Activated naive CD8-positive, alpha-beta T cell treated with anti-CD3 and anti-CD28 coated beads, Interleukin-2, amount 10 ng/mL, durations not matched to agents 7 days and 5 days (primary cell): ENCODE measurements at regions not wholly inside any gene's neighbourhood (a gene's known extent, or its start where the extent isn't known, plus 50 kb on each side); places are given as distances from the start of the nearest gene placed in this dataset.

Experiments
- ATAC-seq: fragments of 150-1000 bp; cut with Tn5 transposase; one replicate; pipeline ENCODE4 v1.10.0; 2021; ENCODE audit warnings: low read depth, moderate library complexity
- POLR2A ChIA-PET: fragments of 350-600 bp; sonication (Branson Sonifier 250); formaldehyde crosslinking; loops from one replicate; lab custom pipeline; 2021; ENCODE audit warnings: antibody characterized with exemption; lab: Charles Lee
- DNase-seq: peaks from one replicate; pipeline ENCODE4 v3.0.0; 2021
- H3K27ac Mint-ChIP-seq: one replicate; pipeline ENCODE4 v1.8.0; 2022; ENCODE audit warnings: mild to moderate bottlenecking, mixed read lengths
- H3K27me3 Mint-ChIP-seq: one replicate; pipeline ENCODE4 v1.8.0; 2022; ENCODE audit warnings: mild to moderate bottlenecking, moderate library complexity, mixed read lengths
- H3K36me3 Mint-ChIP-seq: one replicate; pipeline ENCODE4 v1.8.0; 2021; ENCODE audit warnings: mild to moderate bottlenecking, mixed read lengths
- H3K4me1 Mint-ChIP-seq: one replicate; pipeline ENCODE4 v1.8.0; 2021; ENCODE audit warnings: mixed read lengths
- H3K4me3 Mint-ChIP-seq: one replicate; pipeline ENCODE4 v1.8.0; 2022; ENCODE audit warnings: mild to moderate bottlenecking, moderate library complexity, mixed read lengths
- H3K9me3 Mint-ChIP-seq: one replicate; pipeline ENCODE4 v1.8.0; 2021; ENCODE audit warnings: mixed read lengths

GRCh38 chr16:86374603-86375130 lies 135.7 kb upstream of the FOXF1 start:
- Mint-ChIP-seq H3K4me1 (no peaks in the 10 kb centered on the region), H3K4me3 (no peak overlapping the region), H3K9me3 (no peaks in the 10 kb centered on the region), H3K36me3 (no peaks in the 10 kb centered on the region), H3K27me3 (no peaks in the 10 kb centered on the region), H3K27ac (no peak overlapping the region)
- ATAC-seq = no peak
- no peak for DNase-seq
- POLR2A ChIA-PET = no interaction called here

DNA sequence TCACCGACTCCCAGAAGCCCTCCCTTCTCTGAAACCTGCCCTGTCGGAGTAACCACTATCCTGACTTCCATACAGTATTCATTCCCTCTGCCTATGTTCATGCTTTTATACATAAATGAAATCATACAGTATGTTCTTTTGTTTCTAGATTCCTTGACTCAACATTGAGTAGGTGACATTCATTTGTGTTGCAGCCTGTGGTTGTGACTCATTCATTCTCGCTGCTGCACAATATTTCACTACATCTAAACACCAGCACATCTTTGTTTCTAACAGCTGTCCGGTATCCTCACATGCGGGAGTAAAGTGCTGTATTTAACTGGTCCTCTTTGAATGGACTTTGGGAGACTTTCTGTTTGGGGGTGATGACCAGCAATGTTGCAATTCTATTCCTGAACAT lies 135.0 kb upstream of the FOXF1 start:
- Mint-ChIP-seq H3K4me1 (no peaks in the 10 kb centered on the region), H3K9me3 (no peaks in the 10 kb centered on the region), H3K36me3 (no peaks in the 10 kb centered on the region), H3K27me3 (no peaks in the 10 kb centered on the region), H3K27ac (no peak overlapping the region), H3K4me3 (no peak overlapping the region)
- POLR2A ChIA-PET = no interaction called here
- DNase-seq (no peak), ATAC-seq (no peak)

DNA sequence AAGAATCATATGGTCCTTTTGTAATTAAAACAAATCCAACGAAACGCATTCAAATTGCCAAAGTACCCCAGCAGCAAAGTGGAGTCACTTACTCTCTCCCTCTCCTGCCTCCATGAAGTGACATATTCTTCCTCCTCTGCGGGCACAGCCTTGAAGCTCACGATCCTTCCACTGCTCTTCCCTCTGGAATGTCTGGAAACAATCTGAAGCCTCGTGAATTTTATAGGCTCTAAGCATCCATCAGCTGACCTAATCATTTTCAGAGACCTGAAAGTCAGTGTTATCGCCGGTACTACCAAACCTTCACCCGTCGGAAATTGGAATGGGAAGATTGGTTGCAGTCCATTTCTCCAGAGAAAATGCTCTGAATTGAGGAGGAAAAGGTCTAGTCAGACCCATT lies 134.5 kb upstream of the FOXF1 start:
- DNase-seq (no peak), ATAC-seq (no peak)
- POLR2A ChIA-PET = no interaction called here
- H3K9me3 Mint-ChIP-seq = no peaks in the 10 kb centered on the region
- H3K4me1 Mint-ChIP-seq = no peaks in the 10 kb centered on the region
- no peaks in the 10 kb centered on the region for H3K36me3 Mint-ChIP-seq
- H3K27ac Mint-ChIP-seq = no peak overlapping the region
- H3K27me3 Mint-ChIP-seq = peaks cover 2% of the 10 kb centered on the region
- no peak overlapping the region for H3K4me3 Mint-ChIP-seq

- Mint-ChIP-seq H3K27me3 (peaks cover 3% of the 10 kb centered on the region), H3K27ac (no peak overlapping the region), H3K9me3 (no peaks in the 10 kb centered on the region), H3K4me3 (no peak overlapping the region), H3K4me1 (no peaks in the 10 kb centered on the region), H3K36me3 (no peaks in the 10 kb centered on the region)
- POLR2A ChIA-PET = no interaction called here
- DNase-seq = no peak
- ATAC-seq = no peak
Observed at GRCh38 chr16:86376837-86377236, 133.5 kb upstream of the FOXF1 start.

GRCh38 chr16:86377251-86378022 lies 132.9 kb upstream of the FOXF1 start:
- H3K9me3 Mint-ChIP-seq = no peaks in the 10 kb centered on the region
- H3K36me3 Mint-ChIP-seq = no peaks in the 10 kb centered on the region
- no peak overlapping the region for H3K27ac Mint-ChIP-seq
- peaks cover 3% of the 10 kb centered on the region for H3K27me3 Mint-ChIP-seq
- no peaks in the 10 kb centered on the region for H3K4me1 Mint-ChIP-seq
- POLR2A ChIA-PET = no interaction called here
- ATAC-seq = no peak
- H3K4me3 Mint-ChIP-seq = no peak overlapping the region
- no peak for DNase-seq

GRCh38 chr16:86378128-86378527 lies 132.2 kb upstream of the FOXF1 start:
- DNase-seq (no peak), ATAC-seq (no peak)
- Mint-ChIP-seq H3K27me3 (peaks cover 3% of the 10 kb centered on the region), H3K9me3 (no peaks in the 10 kb centered on the region), H3K27ac (no peak overlapping the region), H3K4me3 (no peak overlapping the region), H3K4me1 (no peaks in the 10 kb centered on the region), H3K36me3 (no peaks in the 10 kb centered on the region)
- POLR2A ChIA-PET = no interaction called here

GRCh38 chr16:86378831-86379504 lies 131.4 kb upstream of the FOXF1 start:
- Mint-ChIP-seq H3K4me3 (no peak overlapping the region), H3K27ac (no peak overlapping the region), H3K36me3 (no peaks in the 10 kb centered on the region), H3K4me1 (no peaks in the 10 kb centered on the region), H3K9me3 (no peaks in the 10 kb centered on the region), H3K27me3 (peaks cover 3% of the 10 kb centered on the region)
- DNase-seq (no peak), ATAC-seq (no peak)
- POLR2A ChIA-PET = no interaction called here

DNA sequence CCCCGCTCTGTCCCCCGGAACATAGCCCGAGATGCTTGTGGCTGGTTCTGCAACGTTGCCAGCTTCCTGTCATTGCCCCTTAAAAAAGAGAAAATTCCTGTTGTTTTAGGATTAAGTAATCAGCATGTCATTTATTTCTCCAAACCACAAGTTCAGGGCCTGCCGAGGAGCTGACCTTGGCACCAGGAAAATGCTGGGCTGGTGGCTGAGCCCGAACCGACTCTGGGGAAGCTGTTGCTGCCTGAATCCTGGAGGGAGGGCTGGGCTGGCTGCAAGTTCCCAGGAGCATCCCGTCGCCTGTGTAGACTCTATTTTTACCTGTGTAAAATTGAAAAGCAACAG lies 130.9 kb upstream of the FOXF1 start:
- DNase-seq (no peak), ATAC-seq (no peak)
- Mint-ChIP-seq H3K4me3 (no peak overlapping the region), H3K27me3 (peaks cover 3% of the 10 kb centered on the region), H3K27ac (no peak overlapping the region), H3K4me1 (no peaks in the 10 kb centered on the region), H3K9me3 (no peaks in the 10 kb centered on the region), H3K36me3 (no peaks in the 10 kb centered on the region)
- POLR2A ChIA-PET = no interaction called here

- no peak for DNase-seq
- no peak overlapping the region for H3K4me3 Mint-ChIP-seq
- POLR2A ChIA-PET = no interaction called here
- no peaks in the 10 kb centered on the region for H3K4me1 Mint-ChIP-seq
- no peaks in the 10 kb centered on the region for H3K9me3 Mint-ChIP-seq
- peaks cover 3% of the 10 kb centered on the region for H3K27me3 Mint-ChIP-seq
- no peak for ATAC-seq
- H3K27ac Mint-ChIP-seq = no peak overlapping the region
- no peaks in the 10 kb centered on the region for H3K36me3 Mint-ChIP-seq
Observed at GRCh38 chr16:86380030-86380429, 130.3 kb upstream of the FOXF1 start.

GRCh38 chr16:86381491-86381890 lies 128.8 kb upstream of the FOXF1 start:
- no peaks in the 10 kb centered on the region for H3K9me3 Mint-ChIP-seq

GRCh38 chr16:86382067-86382773 lies 128.1 kb upstream of the FOXF1 start:
- Mint-ChIP-seq H3K36me3 (no peaks in the 10 kb centered on the region), H3K27me3 (peaks cover 5% of the 10 kb centered on the region), H3K4me3 (no peak overlapping the region), H3K27ac (no peak overlapping the region), H3K9me3 (no peaks in the 10 kb centered on the region), H3K4me1 (no peaks in the 10 kb centered on the region)
- POLR2A ChIA-PET = no interaction called here
- no peak for DNase-seq
- ATAC-seq = no peak

More at GRCh38 chr16:86381491-86381890, 128.8 kb upstream of the FOXF1 start:
- H3K4me3 Mint-ChIP-seq = no peak overlapping the region
- H3K27me3 Mint-ChIP-seq = peaks cover 5% of the 10 kb centered on the region
- no peak overlapping the region for H3K27ac Mint-ChIP-seq
- H3K36me3 Mint-ChIP-seq = no peaks in the 10 kb centered on the region
- POLR2A ChIA-PET = no interaction called here
- ATAC-seq (no peak), DNase-seq (no peak)
- H3K4me1 Mint-ChIP-seq = no peaks in the 10 kb centered on the region

DNA sequence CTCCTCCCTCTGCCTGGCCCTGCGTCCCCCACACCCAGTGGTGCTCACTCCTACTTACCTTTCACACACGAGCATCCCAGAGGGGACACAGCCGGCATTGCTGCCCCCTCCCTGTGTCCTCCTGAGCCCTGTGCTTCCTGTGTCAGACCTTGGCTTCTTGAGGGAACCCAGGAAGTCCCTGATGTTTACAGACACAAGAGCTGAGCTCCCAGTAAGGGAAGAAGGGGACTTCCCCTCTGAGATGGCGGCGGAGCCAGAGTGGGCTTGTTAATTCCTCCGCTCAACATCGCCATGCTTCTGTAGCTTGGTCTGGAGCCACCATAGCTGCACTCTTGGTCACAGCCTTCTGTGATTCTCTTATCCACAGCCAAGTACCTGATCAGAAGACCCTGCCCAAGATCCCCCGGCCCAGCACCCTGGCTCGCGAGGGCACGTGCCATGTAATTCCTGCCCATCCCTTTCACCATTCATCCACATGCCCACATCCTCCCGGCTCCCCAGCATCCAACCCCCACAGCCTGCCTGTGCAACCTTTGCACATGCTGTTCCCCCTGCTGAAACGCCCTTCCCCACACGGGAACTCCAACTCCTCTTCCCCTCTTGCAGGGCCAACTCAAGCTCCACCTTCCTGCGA lies 127.4 kb upstream of the FOXF1 start:
- no peaks in the 10 kb centered on the region for H3K9me3 Mint-ChIP-seq
- peaks cover 5% of the 10 kb centered on the region for H3K27me3 Mint-ChIP-seq
- H3K36me3 Mint-ChIP-seq = no peaks in the 10 kb centered on the region
- no peak overlapping the region for H3K27ac Mint-ChIP-seq
- DNase-seq (no peak), ATAC-seq (no peak)
- no peaks in the 10 kb centered on the region for H3K4me1 Mint-ChIP-seq
- POLR2A ChIA-PET = no interaction called here
- no peak overlapping the region for H3K4me3 Mint-ChIP-seq

DNA sequence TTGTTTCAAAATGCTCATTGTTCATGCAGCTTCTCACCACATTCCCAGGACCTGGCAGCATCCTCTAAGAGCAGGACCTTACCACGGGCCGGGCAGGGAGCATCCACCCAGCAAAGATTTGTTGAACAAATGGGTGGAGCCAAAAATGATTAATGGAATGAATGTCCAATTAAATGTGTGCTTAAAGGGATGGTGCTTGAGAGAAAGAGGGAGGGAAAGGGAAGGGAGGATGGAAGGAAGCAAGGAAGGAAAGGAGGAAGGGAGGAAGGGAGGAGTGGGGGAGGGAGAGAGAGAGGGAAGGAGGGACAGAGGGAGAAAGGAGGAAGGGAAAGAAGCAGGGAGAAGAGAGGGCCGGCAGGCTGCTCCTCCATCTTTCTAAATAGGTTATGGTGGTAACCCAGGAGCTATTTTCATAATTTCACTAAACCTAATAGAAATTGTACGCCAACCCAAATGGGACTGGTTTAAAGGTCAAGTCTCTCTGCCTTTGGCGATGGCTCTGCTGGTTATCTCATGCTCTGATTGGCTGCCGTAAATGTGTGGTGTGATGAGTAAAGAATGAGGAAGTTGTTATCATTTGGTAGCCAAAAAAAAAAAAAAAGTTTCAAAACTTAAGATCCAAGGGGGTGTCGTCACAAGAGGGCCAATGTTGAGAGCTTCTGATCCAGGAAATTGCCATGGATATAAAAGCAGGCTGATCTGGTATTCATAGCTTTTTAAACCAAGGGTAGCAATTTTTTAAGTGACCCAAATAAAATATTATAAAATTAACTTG lies 126.7 kb upstream of the FOXF1 start:
- no peaks in the 10 kb centered on the region for H3K4me1 Mint-ChIP-seq
- H3K27ac Mint-ChIP-seq = no peak overlapping the region
- DNase-seq (no peak), ATAC-seq (no peak)
- no peaks in the 10 kb centered on the region for H3K36me3 Mint-ChIP-seq
- H3K27me3 Mint-ChIP-seq = peaks cover 5% of the 10 kb centered on the region
- POLR2A ChIA-PET = no interaction called here
- no peak overlapping the region for H3K4me3 Mint-ChIP-seq
- H3K9me3 Mint-ChIP-seq = no peaks in the 10 kb centered on the region
